CD4-positive, alpha-beta T cell (primary cell): ENCODE measurements at regions not wholly inside any gene's neighbourhood (a gene's known extent, or its start where the extent isn't known, plus 50 kb on each side); places are given as distances from the start of the nearest gene placed in this dataset.

Experiments used
- ATAC-seq: fragments of 200-7000 bp; cut with Tn5 transposase; one replicate; pipeline ENCODE4 v1.10.0; 2022; ENCODE audit warnings: mild to moderate bottlenecking; ENCODE audit not compliant: poor library complexity
- CTCF ChIA-PET: fragments of 350-600 bp; sonication (Branson Sonifier 250); formaldehyde crosslinking; loops from one replicate; lab custom pipeline; 2021; ENCODE audit warnings: antibody characterized with exemption, inconsistent platforms; lab: Charles Lee
- POLR2A ChIA-PET: fragments of 350-600 bp; sonication (Branson Sonifier 250); formaldehyde crosslinking; loops from one replicate; lab custom pipeline; 2021; ENCODE audit warnings: antibody characterized with exemption, inconsistent platforms; lab: Charles Lee
- DNase-seq, 14 experiments: peaks; one replicate each; pipeline ENCODE4 v3.0.0-alpha.2; 2013 to 2020; ENCODE audit warnings: mixed read lengths in 2 of 14
- H3K27ac ChIP-seq, 2 donors: one replicate each; pipeline versions ENCODE4 v1.5.1 to v1.7.0; 2013; ENCODE audit warnings: low read length in 2 of 2, low read depth in 1 of 2, mild to moderate bottlenecking in 1 of 2
- H3K27me3 ChIP-seq, 2 experiments: 1 replicate in 1 of 2; 2 replicates in 1 of 2; pipeline versions ENCODE4 v1.6.1 to v1.7.0; 2013; ENCODE audit warnings: low read length in 2 of 2, control low read depth in 1 of 2, mild to moderate bottlenecking in 1 of 2, moderate library complexity in 1 of 2; ENCODE audit not compliant: insufficient read depth in 2 of 2, control insufficient read depth in 1 of 2
- H3K36me3 ChIP-seq: one replicate; pipeline ENCODE4 v1.6.1; 2013; ENCODE audit warnings: low read length, control low read depth; ENCODE audit not compliant: insufficient read depth
- H3K4me1 ChIP-seq: one replicate; pipeline ENCODE4 v1.6.1; 2013; ENCODE audit warnings: low read length, control low read depth; ENCODE audit not compliant: insufficient read depth
- H3K4me3 ChIP-seq: one replicate; pipeline ENCODE4 v1.5.1; 2013; ENCODE audit warnings: mild to moderate bottlenecking, low read length, moderate library complexity
- H3K9me3 ChIP-seq, 2 experiments: 1 replicate in 1 of 2; 2 replicates in 1 of 2; pipeline versions ENCODE4 v1.6.1 to v1.7.0; 2013; ENCODE audit warnings: low read length in 2 of 2, mild to moderate bottlenecking in 2 of 2, control low read depth in 1 of 2, moderate library complexity in 1 of 2; ENCODE audit not compliant: control insufficient read depth in 1 of 2, insufficient read depth in 1 of 2
- H3K27ac Mint-ChIP-seq: one replicate; pipeline ENCODE4 v1.8.0; 2020; ENCODE audit warnings: mixed read lengths
- H3K27me3 Mint-ChIP-seq: one replicate; pipeline ENCODE4 v1.8.0; 2021; ENCODE audit warnings: mixed read lengths
- H3K36me3 Mint-ChIP-seq: one replicate; pipeline ENCODE4 v1.8.0; 2021; ENCODE audit warnings: low read depth, mixed read lengths
- H3K4me1 Mint-ChIP-seq: one replicate; pipeline ENCODE4 v1.8.0; 2021; ENCODE audit warnings: low read depth, mixed read lengths
- H3K4me3 Mint-ChIP-seq: one replicate; pipeline ENCODE4 v1.8.0; 2020; ENCODE audit warnings: mild to moderate bottlenecking, mixed read lengths
- H3K9me3 Mint-ChIP-seq: one replicate; pipeline ENCODE4 v1.8.0; 2020; ENCODE audit warnings: mixed read lengths
- intact Hi-C, 2 experiments: fragments of 100-400 bp; cut with DNase I in 1 of 2; cut with micrococcal nuclease in 1 of 2; formaldehyde crosslinking; loops; one replicate each; pipeline versions ENCODE4 v1.15.1 to v1.9.0; 2023 to 2025; cut with DNase I, micrococcal nuclease
- TF ChIP-seq, protein P1 (sequence below): fragments of 200-600 bp; IDR thresholded peaks from one replicate; pipeline ENCODE4 v1.8.0; 2022; ENCODE audit warnings: antibody characterized with exemption, mild to moderate bottlenecking

DNA sequence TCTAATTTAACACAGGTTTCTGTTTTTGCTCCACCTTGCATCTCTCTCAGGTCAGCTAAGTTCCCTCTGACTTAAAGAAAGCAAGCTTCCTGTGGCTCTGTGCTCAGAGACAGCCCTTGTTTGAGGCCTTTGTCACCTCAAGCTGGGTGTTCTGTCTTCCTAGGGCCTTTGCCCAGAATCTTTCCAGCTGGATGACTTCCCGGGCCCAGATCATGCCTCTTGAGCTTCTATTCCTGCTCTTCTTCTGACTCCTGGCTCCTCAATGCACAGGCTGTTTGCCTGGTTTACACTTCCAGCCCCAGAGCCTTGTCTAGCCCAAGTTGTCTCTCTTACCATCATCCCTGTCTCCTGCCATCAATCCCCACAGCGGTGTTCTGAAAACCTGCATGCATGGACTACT is 300.6 kb downstream of the VPS13C start:
- Mint-ChIP-seq H3K4me1 (no peaks in the 10 kb centered on the region), H3K27ac (no peak overlapping the region), H3K36me3 (no peaks in the 10 kb centered on the region), H3K4me3 (no peak overlapping the region), H3K27me3 (peaks cover 68% of the 10 kb centered on the region), H3K9me3 (no peaks in the 10 kb centered on the region)
- peaks cover 6 to 11% of the 10 kb centered on the region in 2 experiments for H3K27me3 ChIP-seq
- no peaks in the 10 kb centered on the region for H3K4me1 ChIP-seq
- intact Hi-C loops = no loop called here
- no peaks in the 10 kb centered on the region for H3K9me3 ChIP-seq
- H3K4me3 ChIP-seq = no peak overlapping the region
- no peak overlapping the region for H3K27ac ChIP-seq
- DNase-seq (no peak), ATAC-seq (no peak)
- POLR2A ChIA-PET = no interaction called here
- no peaks in the 10 kb centered on the region for H3K36me3 ChIP-seq
- CTCF ChIA-PET = no interaction called here
- TF ChIP-seq, protein P1, sequence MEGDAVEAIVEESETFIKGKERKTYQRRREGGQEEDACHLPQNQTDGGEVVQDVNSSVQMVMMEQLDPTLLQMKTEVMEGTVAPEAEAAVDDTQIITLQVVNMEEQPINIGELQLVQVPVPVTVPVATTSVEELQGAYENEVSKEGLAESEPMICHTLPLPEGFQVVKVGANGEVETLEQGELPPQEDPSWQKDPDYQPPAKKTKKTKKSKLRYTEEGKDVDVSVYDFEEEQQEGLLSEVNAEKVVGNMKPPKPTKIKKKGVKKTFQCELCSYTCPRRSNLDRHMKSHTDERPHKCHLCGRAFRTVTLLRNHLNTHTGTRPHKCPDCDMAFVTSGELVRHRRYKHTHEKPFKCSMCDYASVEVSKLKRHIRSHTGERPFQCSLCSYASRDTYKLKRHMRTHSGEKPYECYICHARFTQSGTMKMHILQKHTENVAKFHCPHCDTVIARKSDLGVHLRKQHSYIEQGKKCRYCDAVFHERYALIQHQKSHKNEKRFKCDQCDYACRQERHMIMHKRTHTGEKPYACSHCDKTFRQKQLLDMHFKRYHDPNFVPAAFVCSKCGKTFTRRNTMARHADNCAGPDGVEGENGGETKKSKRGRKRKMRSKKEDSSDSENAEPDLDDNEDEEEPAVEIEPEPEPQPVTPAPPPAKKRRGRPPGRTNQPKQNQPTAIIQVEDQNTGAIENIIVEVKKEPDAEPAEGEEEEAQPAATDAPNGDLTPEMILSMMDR = no peak

GRCh38 chr15:61756071-61756820 is 304.0 kb downstream of the VPS13C start:
- ATAC-seq = no peak
- H3K4me3 ChIP-seq = no peak overlapping the region
- no peaks in the 10 kb centered on the region for H3K4me1 ChIP-seq
- Mint-ChIP-seq H3K27me3 (peaks cover 40% of the 10 kb centered on the region), H3K4me1 (no peaks in the 10 kb centered on the region), H3K27ac (no peak overlapping the region), H3K4me3 (no peak overlapping the region), H3K36me3 (no peaks in the 10 kb centered on the region), H3K9me3 (no peaks in the 10 kb centered on the region)
- no peaks in the 10 kb centered on the region for H3K36me3 ChIP-seq
- POLR2A ChIA-PET = no interaction called here
- TF ChIP-seq, protein P1 = no peak
- H3K27ac ChIP-seq = no peak overlapping the region
- no peak for DNase-seq
- no peaks in the 10 kb centered on the region for H3K9me3 ChIP-seq
- intact Hi-C loops = no loop called here
- peaks cover 4 to 5% of the 10 kb centered on the region in 2 experiments for H3K27me3 ChIP-seq
- CTCF ChIA-PET = no interaction called here

DNA sequence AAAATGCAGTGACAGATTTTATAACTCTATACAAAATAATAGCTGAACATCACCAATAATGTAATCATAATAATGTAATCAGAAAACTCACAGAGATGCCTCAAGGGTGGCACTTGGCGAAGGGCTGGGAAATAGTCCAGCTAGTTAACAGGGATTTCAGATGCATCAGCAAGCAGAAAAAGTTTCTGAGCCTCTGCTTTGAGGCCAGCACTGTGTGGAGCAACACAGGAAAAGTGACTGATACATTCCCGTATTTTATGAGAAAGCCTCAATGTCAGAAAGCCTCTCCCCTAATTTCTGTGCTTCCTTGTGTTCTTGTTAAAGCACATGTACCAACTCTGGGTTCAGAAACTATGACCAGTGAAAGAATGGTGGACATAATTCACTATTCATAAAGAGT is 304.8 kb downstream of the VPS13C start:
- Histone ChIP-seq H3K4me3 (no peak overlapping the region), H3K36me3 (no peaks in the 10 kb centered on the region), H3K27me3 (peaks cover 4 to 5% of the 10 kb centered on the region in 2 experiments), H3K4me1 (no peaks in the 10 kb centered on the region), H3K9me3 (no peaks in the 10 kb centered on the region), H3K27ac (no peak overlapping the region)
- TF ChIP-seq, protein P1 = no peak
- DNase-seq = no peak
- ATAC-seq = no peak
- Mint-ChIP-seq H3K27ac (no peak overlapping the region), H3K4me3 (no peak overlapping the region), H3K9me3 (no peaks in the 10 kb centered on the region), H3K27me3 (peaks cover 35% of the 10 kb centered on the region), H3K4me1 (no peaks in the 10 kb centered on the region), H3K36me3 (no peaks in the 10 kb centered on the region)
- intact Hi-C loops = no loop called here
- POLR2A ChIA-PET = no interaction called here
- CTCF ChIA-PET = no interaction called here
